Effector CD8-positive, alpha-beta T cell (primary cell): ENCODE measurements at regions not wholly inside any gene's neighbourhood (a gene's known extent, or its start where the extent isn't known, plus 50 kb on each side); places are given as distances from the start of the nearest gene placed in this dataset.

Experiments
- DNase-seq: peaks from one replicate; lab custom pipeline; 2025; lab: John Stamatoyannopoulos, UW

DNA sequence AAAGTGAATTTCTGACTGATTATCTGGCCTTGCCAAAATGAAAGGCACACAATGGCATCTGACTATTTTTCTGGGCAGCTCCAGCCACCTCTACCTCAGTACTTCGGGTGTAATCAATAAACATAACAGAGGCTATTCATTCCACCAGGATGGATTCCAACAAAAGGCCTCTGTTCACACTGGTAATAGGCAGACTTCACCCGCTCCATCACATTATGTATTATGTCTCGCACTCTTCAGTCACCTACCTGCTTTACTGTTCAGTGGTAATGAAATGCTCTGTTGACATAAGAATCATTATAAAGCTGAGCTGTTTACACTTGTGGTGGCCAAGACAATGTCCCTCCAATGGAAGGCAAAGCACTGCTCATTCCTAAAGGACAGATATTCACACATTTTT is 1333.7 kb upstream of the WWC1 start:
- no peak for DNase-seq

GRCh38 chr5:166959766-166960165 is 1331.7 kb upstream of the WWC1 start:
- DNase-seq = no peak

- no peak for DNase-seq
Observed at GRCh38 chr5:166961028-166961427, 1330.4 kb upstream of the WWC1 start.

GRCh38 chr5:166961913-166962312 is 1329.5 kb upstream of the WWC1 start:
- no peak for DNase-seq

DNA sequence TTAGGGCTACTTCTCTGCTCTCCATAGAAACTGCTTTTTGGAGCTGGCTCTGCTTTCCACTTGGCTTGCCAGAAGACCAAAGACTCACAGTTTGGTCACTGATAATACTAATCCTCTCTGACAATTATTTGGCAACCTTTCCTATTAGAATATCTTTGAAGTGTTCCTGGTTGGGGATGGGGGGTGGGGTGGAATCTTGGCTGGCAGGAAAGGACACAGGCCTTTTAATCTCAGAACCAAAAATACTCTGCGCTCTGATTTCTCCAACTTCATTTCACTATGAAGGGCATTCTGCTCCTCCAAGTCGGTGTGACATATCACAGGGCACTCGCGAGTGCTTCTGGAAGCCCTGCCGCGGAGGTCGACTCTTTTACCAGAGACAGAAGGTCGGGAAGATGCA is 1329.0 kb upstream of the WWC1 start:
- DNase-seq = no peak

- no peak for DNase-seq
Observed at GRCh38 chr5:166963596-166963995, 1327.8 kb upstream of the WWC1 start.

DNA sequence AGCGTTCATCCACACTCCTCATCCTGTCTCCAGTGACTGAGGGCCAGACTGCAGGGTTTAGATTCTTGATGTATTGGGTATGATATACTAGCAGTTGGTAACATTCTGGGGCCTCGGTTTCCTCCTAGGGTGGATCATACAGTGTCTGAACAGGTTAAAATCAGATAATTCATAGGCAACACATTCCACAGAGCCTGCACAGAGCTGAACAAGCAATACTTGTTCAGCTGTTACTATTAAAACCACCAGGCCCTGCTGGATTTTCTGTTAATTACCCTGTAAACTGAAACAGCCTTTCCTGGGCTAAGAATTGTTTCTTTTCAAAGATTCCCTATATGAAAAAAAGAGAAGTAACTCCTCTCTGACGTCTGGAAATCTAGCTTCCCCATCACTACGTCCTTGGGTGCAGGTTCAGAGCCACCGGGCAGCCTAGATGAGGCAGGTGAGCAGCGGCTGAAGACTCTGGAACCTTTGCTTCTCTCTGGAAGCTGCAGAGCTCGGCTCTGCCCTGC is 1313.5 kb upstream of the WWC1 start:
- no peak for DNase-seq

- DNase-seq = no peak
Observed at GRCh38 chr5:166979307-166979895, 1312.0 kb upstream of the WWC1 start.

- no peak for DNase-seq
Observed at GRCh38 chr5:166980666-166981065, 1310.8 kb upstream of the WWC1 start.

DNA sequence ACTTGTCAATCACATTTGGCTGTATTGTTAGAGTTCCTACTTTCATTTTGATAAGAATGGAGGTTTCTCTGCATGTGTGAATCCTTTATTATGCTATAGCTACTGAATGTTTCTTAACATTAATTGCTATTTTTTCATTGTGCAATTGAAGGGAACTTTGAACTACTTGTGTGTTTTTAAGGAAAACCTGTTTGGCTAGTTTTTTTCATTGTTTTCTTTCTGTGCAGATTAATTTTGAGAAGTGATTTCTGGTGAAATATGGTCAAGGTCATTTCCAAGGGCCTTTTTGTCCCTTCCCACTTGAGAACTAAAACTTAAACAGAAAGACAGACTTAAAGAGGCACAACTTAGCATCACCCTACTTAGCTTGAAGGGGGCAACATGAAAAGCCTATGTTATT is 1309.2 kb upstream of the WWC1 start:
- no peak for DNase-seq

- no peak for DNase-seq
Observed at GRCh38 chr5:166991601-166992000, 1299.8 kb upstream of the WWC1 start.

GRCh38 chr5:166992108-166992507 is 1299.3 kb upstream of the WWC1 start:
- DNase-seq = no peak

GRCh38 chr5:166992874-166993722 is 1298.3 kb upstream of the WWC1 start:
- no peak for DNase-seq

DNA sequence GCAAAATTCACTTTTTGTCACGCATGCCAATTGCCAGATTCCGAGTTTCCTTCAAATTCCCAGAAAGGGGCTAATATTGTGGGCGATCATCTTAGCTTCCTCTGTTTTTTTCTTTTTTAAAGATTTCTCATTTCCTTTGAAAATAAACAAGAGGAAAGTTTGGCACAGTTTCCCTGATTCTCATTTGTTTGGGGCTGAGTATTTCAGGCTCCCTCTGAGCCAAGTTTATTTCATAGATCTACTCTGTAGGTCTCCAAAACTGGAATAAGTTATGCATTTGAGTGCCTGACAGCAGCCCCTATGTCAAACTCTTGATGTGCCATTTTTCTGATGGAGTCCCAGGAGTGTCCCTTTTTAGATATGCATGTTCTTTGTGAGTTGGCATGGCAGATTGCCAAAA is 1297.2 kb upstream of the WWC1 start:
- DNase-seq = no peak

- DNase-seq = no peak
Observed at GRCh38 chr5:167001246-167001645, 1290.2 kb upstream of the WWC1 start.

GRCh38 chr5:167008705-167009104 is 1282.7 kb upstream of the WWC1 start:
- DNase-seq = no peak

GRCh38 chr5:167011196-167011595 is 1280.2 kb upstream of the WWC1 start:
- DNase-seq = no peak

DNA sequence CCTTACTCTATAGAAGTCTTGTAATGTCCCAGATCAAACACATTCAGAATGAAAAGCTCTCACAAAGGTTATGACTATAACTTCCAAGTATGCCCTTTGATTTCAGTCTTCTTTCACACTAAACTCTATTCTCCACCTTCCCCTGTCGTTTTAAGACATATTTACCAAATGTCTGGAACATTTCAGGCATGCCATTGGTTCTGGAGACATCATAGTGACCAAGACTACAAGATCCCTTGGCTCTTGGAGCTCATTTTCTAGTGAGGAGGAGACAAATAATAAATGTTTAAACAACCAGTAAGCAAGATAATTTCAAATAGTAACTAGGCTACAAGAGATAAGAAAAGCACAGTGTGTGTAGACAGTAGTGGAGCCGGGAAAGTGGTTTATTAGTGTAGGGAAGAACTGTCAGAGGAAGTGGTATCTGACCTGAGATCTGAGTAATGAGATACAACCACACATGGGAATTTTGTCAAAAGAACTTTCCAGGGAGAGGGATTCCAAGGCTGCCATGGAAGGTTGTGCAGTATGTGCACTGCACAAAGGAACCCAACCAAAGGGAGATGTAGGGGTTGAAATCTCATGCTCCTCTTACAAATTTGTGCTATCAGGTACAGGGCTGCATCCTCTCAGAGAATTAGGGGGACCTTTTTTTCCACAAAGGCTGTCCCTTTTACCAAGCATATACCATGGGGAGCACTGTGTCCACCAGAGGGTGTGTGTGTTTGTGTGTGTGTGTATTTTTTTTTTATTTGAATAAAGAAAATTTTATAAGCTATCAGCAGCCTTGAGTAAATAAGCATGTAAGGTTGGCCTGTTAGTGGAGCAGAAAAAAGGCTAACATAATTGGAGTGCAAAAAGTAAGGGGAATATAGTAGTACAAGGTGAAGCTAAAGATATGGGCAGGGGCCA is 1279.1 kb upstream of the WWC1 start:
- no peak for DNase-seq

DNA sequence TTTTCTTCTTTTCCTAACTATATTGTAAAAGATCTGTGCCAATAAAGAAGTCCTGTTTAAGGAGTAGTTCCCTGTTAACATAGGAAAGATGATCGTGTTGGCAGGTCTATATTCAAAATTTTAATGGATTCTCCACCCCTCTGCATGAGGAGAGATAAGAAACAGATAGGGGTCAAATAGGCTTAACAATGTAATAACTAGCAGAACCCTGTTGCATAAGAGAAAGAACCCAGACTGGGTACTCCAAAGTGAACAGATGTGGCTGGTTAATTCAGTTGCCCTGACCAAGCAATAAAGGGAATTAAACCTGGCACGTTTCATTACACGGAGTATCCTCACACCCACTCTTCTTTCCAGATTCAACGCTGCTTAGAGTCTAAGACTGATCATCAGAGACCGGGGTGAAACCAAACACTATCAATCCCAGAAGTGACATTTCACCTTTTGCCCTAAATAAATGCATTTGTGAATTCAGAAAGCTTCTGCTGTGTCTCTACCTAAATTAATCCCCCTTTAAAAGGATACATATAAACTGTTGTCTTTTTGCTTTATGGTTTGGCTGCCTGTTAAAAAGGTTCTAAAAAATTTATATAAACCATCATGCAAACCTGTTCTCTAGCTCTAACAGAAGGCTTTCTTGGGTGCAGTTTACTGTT is 1276.9 kb upstream of the WWC1 start:
- DNase-seq = no peak

GRCh38 chr5:167020418-167020817 is 1271.0 kb upstream of the WWC1 start:
- DNase-seq = no peak

DNA sequence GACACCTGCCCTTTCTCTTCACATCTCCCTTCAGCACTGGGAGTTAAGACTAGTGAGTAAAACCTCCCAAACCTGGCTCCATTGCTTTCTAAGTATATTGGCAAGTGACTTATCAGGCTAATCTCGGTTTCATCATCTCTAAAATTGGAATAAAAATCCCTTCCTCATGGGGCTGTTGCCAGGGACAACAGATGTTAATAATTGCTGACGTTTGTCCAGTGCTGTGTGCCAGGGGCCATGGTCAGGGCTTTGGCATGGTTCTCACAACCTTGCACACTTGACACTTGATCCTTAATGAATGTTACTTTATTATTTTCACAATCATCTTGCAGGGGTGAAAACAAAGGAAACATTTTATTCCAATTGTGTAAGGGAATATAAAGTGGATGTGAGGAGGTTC is 1262.0 kb upstream of the WWC1 start:
- DNase-seq = no peak
